ENCODE measurements at regions not wholly inside any gene's neighbourhood (a gene's known extent, or its start where the extent isn't known, plus 50 kb on each side); places are given as distances from the start of the nearest gene placed in this dataset.

GRCh38 chr6:168834801-168835200, 393.8 kb downstream of the SMOC2 start:
- no peak for DNase-seq (ENCODE audit: low spot score in 2 of 2)
- intact Hi-C loops (cut with DNase I; ENCODE audit: low total_unique reads) = no loop called here
- WGBS, 2 donors = 76 to 80% methylated on average over 5 of the region's 5 CpGs
- no peak overlapping the region for H3K4me3 ChIP-seq (ENCODE audit: low read depth, poor library complexity, severe bottlenecking)
- TF ChIP-seq POLR2A (IDR thresholded peaks at IDR 0.05) = no peak
- no peak for TF ChIP-seq CTCF (IDR thresholded peaks at IDR 0.05)

- no peak for TF ChIP-seq POLR2A (IDR thresholded peaks at IDR 0.05)
- no peak for TF ChIP-seq CTCF (IDR thresholded peaks at IDR 0.05)
- intact Hi-C loops (cut with DNase I; ENCODE audit: low total_unique reads) = no loop called here
- WGBS, 2 donors = 63 to 68% methylated on average over 10 to 11 of the region's 11 CpGs
- no peak overlapping the region for H3K4me3 ChIP-seq (ENCODE audit: low read depth, poor library complexity, severe bottlenecking)
- DNase-seq (ENCODE audit: low spot score in 2 of 2) = no peak
These were observed 393.1 kb downstream of the SMOC2 start for GRCh38 chr6:168834042-168834587.

GRCh38 chr6:168828800-168829199, 387.8 kb downstream of the SMOC2 start:
- no peak for TF ChIP-seq CTCF (IDR thresholded peaks at IDR 0.05)
- TF ChIP-seq POLR2A (IDR thresholded peaks at IDR 0.05) = no peak
- H3K4me3 ChIP-seq (ENCODE audit: low read depth, poor library complexity, severe bottlenecking) = no peak overlapping the region
- WGBS, 2 donors = 89 to 91% methylated on average over 2 of the region's 2 CpGs
- intact Hi-C loops (cut with DNase I; ENCODE audit: low total_unique reads) = no loop called here
- DNase-seq (ENCODE audit: low spot score in 2 of 2) = no peak

GRCh38 chr6:168828035-168828434, 387.1 kb downstream of the SMOC2 start:
- no peak overlapping the region for H3K4me3 ChIP-seq (ENCODE audit: low read depth, poor library complexity, severe bottlenecking)
- intact Hi-C loops (cut with DNase I; ENCODE audit: low total_unique reads) = no loop called here
- DNase-seq (ENCODE audit: low spot score in 2 of 2) = no peak
- 94 to 96% methylated on average over 3 of the region's 3 CpGs for WGBS, 2 donors
- no peak for TF ChIP-seq POLR2A (IDR thresholded peaks at IDR 0.05)
- TF ChIP-seq CTCF (IDR thresholded peaks at IDR 0.05) = no peak

GRCh38 chr6:168827586-168827871, 386.5 kb downstream of the SMOC2 start:
- no peak overlapping the region for H3K4me3 ChIP-seq (ENCODE audit: low read depth, poor library complexity, severe bottlenecking)
- peak in 1 of 2 donors; percentile 56 for DNase-seq (ENCODE audit: low spot score in 2 of 2)
- intact Hi-C loops (cut with DNase I; ENCODE audit: low total_unique reads) = no loop called here
- 44 to 49% methylated on average over 4 of the region's 4 CpGs for WGBS, 2 donors
- TF ChIP-seq CTCF (IDR thresholded peaks at IDR 0.05) (no peak), POLR2A (IDR thresholded peaks at IDR 0.05) (no peak)
